ENCODE measurements at regions not wholly inside any gene's neighbourhood (a gene's known extent, or its start where the extent isn't known, plus 50 kb on each side); places are given as distances from the start of the nearest gene placed in this dataset.

DNA sequence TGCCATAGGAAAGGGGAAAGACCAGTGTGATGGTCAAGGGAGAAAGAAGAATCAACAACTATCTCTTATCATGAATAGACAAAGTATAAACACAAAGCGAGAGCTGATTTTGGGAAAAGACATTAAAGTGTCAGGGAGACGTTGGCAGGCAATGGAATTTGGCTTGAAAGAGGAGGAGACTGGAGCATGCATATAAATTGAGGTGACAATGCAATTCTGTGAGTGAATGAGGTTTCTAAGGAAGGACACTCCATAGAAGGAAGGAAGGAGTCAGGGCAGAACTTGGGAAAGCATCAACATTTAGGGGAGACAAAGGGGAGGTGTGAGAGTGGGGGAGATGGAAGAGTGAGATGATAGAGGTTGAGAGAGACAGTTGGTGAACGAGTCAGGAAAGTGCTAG is 543.0 kb upstream of the TBL1XR1 start:
- no peak overlapping the region for H3K9ac ChIP-seq (ENCODE audit: low read length)
- no peak overlapping the region for H3K4me2 ChIP-seq (ENCODE audit: low read depth, low read length)
- H3K79me2 ChIP-seq (ENCODE audit: low read length) = no peaks in the 10 kb centered on the region
- H3K27me3 ChIP-seq (replicated peaks; ENCODE audit: insufficient read depth, low read length) = no peaks in the 10 kb centered on the region
- TF ChIP-seq EZH2 (optimal IDR thresholded peaks at IDR 0.05; ENCODE audit: low read depth, low read length) (no peak), CTCF (IDR thresholded peaks at IDR 0.05; ENCODE audit: low read length) (no peak), EZH2phosphoT487 (IDR thresholded peaks at IDR 0.05; ENCODE audit: low read length) (no peak)
- no peak overlapping the region for H3K27ac ChIP-seq (ENCODE audit: low read length)
- no peak for DNase-seq
- no peak overlapping the region for H2AFZ ChIP-seq (ENCODE audit: low read length)
- no peak overlapping the region for H3K4me3 ChIP-seq (ENCODE audit: low read length)
- H3K4me1 ChIP-seq (ENCODE audit: low read length) = no peaks in the 10 kb centered on the region
- no peaks in the 10 kb centered on the region for H3K9me2 ChIP-seq (replicated peaks; ENCODE audit: insufficient read depth, low read length)
- H3K9me3 ChIP-seq (replicated peaks; ENCODE audit: insufficient read depth, low read length) = no peaks in the 10 kb centered on the region
- H3K36me3 ChIP-seq (replicated peaks; ENCODE audit: insufficient read depth, low read length) = no peaks in the 10 kb centered on the region
- H3F3A ChIP-seq (ENCODE audit: insufficient read depth, low read length) = no peaks in the 10 kb centered on the region
- H4K20me1 ChIP-seq (ENCODE audit: insufficient read depth, low read length) = no peaks in the 10 kb centered on the region

DNA sequence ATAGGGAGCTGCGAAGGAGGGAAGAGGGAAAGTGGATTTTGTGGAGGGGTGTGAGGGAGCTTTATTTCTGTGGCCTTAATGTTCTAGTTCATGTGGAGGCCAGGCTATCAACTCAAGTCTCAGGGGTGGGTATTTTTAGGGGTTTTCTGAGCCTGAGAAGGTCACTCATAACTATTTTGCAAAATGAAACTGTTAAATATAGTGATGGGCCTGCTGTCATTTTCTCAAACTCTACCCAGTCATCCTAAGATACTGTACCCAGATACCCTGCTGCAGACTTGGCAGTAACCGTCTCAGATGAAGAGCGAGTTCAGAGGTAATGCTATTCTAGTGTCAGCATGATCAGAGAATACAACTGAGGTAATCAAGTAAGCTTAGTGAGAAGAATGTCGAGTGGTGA is 545.0 kb upstream of the TBL1XR1 start:
- Histone ChIP-seq H3K79me2 (ENCODE audit: low read length) (no peaks in the 10 kb centered on the region), H3K4me3 (ENCODE audit: low read length) (no peak overlapping the region), H3K36me3 (replicated peaks; ENCODE audit: insufficient read depth, low read length) (no peaks in the 10 kb centered on the region), H3K27ac (ENCODE audit: low read length) (no peak overlapping the region), H3K9ac (ENCODE audit: low read length) (no peak overlapping the region), H2AFZ (ENCODE audit: low read length) (no peak overlapping the region), H3K4me2 (ENCODE audit: low read depth, low read length) (no peak overlapping the region), H3K9me2 (replicated peaks; ENCODE audit: insufficient read depth, low read length) (no peaks in the 10 kb centered on the region), H3F3A (ENCODE audit: insufficient read depth, low read length) (no peaks in the 10 kb centered on the region), H3K27me3 (replicated peaks; ENCODE audit: insufficient read depth, low read length) (no peaks in the 10 kb centered on the region), H3K4me1 (ENCODE audit: low read length) (no peaks in the 10 kb centered on the region), H4K20me1 (ENCODE audit: insufficient read depth, low read length) (no peaks in the 10 kb centered on the region), H3K9me3 (replicated peaks; ENCODE audit: insufficient read depth, low read length) (no peaks in the 10 kb centered on the region)
- TF ChIP-seq EZH2 (optimal IDR thresholded peaks at IDR 0.05; ENCODE audit: low read depth, low read length) = no peak
- TF ChIP-seq CTCF (IDR thresholded peaks at IDR 0.05; ENCODE audit: low read length) = no peak
- no peak for TF ChIP-seq EZH2phosphoT487 (IDR thresholded peaks at IDR 0.05; ENCODE audit: low read length)
- no peak for DNase-seq

DNA sequence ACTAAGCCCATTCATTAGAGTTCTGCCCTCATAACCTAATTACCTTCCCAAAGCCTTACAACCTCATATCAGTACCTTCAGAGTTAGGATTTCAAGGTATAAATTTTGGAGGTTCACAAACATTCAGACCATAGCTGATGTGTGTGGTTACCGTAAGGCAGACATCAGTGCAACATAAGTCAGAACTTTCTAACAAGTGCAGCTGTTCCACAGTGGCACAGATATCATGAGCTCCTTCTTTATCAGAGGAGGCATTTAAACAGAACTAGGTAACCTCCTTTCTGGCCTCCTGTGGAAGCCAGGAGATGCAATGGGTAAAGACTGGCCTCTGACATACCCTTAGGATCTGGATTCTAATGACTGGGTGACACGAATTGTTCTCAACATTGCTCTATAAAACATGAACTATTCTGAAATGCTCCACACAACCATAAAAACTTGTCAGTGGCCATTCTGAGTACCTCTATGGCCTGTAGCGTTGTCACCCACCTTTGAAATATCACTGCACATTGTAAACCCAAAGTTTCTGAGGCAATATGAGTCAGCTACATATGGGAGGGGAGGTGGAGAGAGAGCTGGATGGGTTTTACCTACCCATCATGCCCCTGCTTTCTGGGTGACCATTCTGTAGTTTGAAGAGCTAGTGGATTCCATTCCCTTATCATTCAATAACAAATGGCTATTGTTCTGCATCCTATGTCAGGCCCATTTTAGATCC is 546.0 kb upstream of the TBL1XR1 start:
- Histone ChIP-seq H2AFZ (ENCODE audit: low read length) (no peak overlapping the region), H3K4me2 (ENCODE audit: low read depth, low read length) (no peak overlapping the region), H3K4me1 (ENCODE audit: low read length) (no peaks in the 10 kb centered on the region), H3K9me3 (replicated peaks; ENCODE audit: insufficient read depth, low read length) (no peaks in the 10 kb centered on the region), H3K79me2 (ENCODE audit: low read length) (no peaks in the 10 kb centered on the region), H4K20me1 (ENCODE audit: insufficient read depth, low read length) (no peaks in the 10 kb centered on the region), H3K27me3 (replicated peaks; ENCODE audit: insufficient read depth, low read length) (no peaks in the 10 kb centered on the region), H3K9me2 (replicated peaks; ENCODE audit: insufficient read depth, low read length) (no peaks in the 10 kb centered on the region), H3F3A (ENCODE audit: insufficient read depth, low read length) (no peaks in the 10 kb centered on the region), H3K4me3 (ENCODE audit: low read length) (no peak overlapping the region), H3K36me3 (replicated peaks; ENCODE audit: insufficient read depth, low read length) (no peaks in the 10 kb centered on the region), H3K9ac (ENCODE audit: low read length) (no peak overlapping the region), H3K27ac (ENCODE audit: low read length) (no peak overlapping the region)
- DNase-seq = no peak
- no peak for TF ChIP-seq EZH2 (optimal IDR thresholded peaks at IDR 0.05; ENCODE audit: low read depth, low read length)
- TF ChIP-seq CTCF (IDR thresholded peaks at IDR 0.05; ENCODE audit: low read length) = no peak
- no peak for TF ChIP-seq EZH2phosphoT487 (IDR thresholded peaks at IDR 0.05; ENCODE audit: low read length)

Data from MM.1S (cell line).